PC-3 (cell line): ENCODE measurements at regions not wholly inside any gene's neighbourhood (a gene's known extent, or its start where the extent isn't known, plus 50 kb on each side); places are given as distances from the start of the nearest gene placed in this dataset.

ENCODE experiments used
- ATAC-seq: fragments of 200-7000 bp; cut with Tn5 transposase; 2 replicates; pipeline ENCODE4 v1.9.1; 2020; ENCODE audit warnings: mild to moderate bottlenecking, moderate library complexity
- BruUV-seq: library from RNA; stranded (reverse); fragments of 400-500 nt; replicated peaks from 2 replicates; lab custom pipeline; 2021; lab: Mats Ljungman, UMichigan
- CTCF ChIA-PET: fragments of 300-600 bp; sonication (Branson Sonifier 250); formaldehyde crosslinking; loops from one replicate; lab custom pipeline; 2022; ENCODE audit warnings: antibody characterized with exemption; lab: Charles Lee
- POLR2A ChIA-PET: fragments of 300-600 bp; sonication (Branson Sonifier 250); formaldehyde crosslinking; loops from one replicate; lab custom pipeline; 2022; ENCODE audit warnings: antibody characterized with exemption; ENCODE audit not compliant: unreplicated experiment; lab: Charles Lee
- DNase-seq: peaks from one replicate; pipeline ENCODE4 v3.0.0-alpha.2; 2015
- H2AFZ ChIP-seq: fragments of 300-600 bp; sonication (generic); 2 replicates; pipeline ENCODE4 v1.6.0; 2016; ENCODE audit warnings: antibody characterized with exemption, low read length
- H3F3A ChIP-seq: fragments of 300-600 bp; sonication (generic); one replicate; pipeline ENCODE4 v1.6.0; 2017; ENCODE audit warnings: antibody characterized with exemption, low read length, control low read depth, mild to moderate bottlenecking; ENCODE audit not compliant: unreplicated experiment
- H3K27ac ChIP-seq: fragments of 300-600 bp; sonication (generic); 2 replicates; pipeline ENCODE4 v1.5.1; 2016; ENCODE audit warnings: mild to moderate bottlenecking, low read length
- H3K27me3 ChIP-seq: fragments of 300-600 bp; sonication (generic); 2 replicates; pipeline ENCODE4 v1.6.1; 2016; ENCODE audit warnings: low read length, mixed read lengths
- H3K36me3 ChIP-seq: fragments of 300-600 bp; sonication (generic); 2 replicates; pipeline ENCODE4 v1.6.1; 2016; ENCODE audit warnings: low read depth, mixed run types, low read length, mixed read lengths
- H3K4me1 ChIP-seq: fragments of 300-600 bp; sonication (generic); 2 replicates; pipeline ENCODE4 v1.5.1; 2016; ENCODE audit warnings: low read length; ENCODE audit not compliant: insufficient read depth
- H3K4me2 ChIP-seq: fragments of 300-600 bp; sonication (generic); 2 replicates; pipeline ENCODE4 v1.6.0; 2016; ENCODE audit warnings: low read length
- H3K4me3 ChIP-seq: fragments of 300-600 bp; sonication (generic); 2 replicates; pipeline ENCODE4 v1.5.1; 2016; ENCODE audit warnings: mild to moderate bottlenecking, low read length, mixed read lengths
- H3K79me2 ChIP-seq: fragments of 300-600 bp; sonication (generic); 2 replicates; pipeline ENCODE4 v1.6.1; 2017; ENCODE audit warnings: low read length, mixed read lengths
- H3K9ac ChIP-seq: fragments of 300-600 bp; sonication (generic); 2 replicates; pipeline ENCODE4 v1.6.0; 2016; ENCODE audit warnings: mild to moderate bottlenecking, low read length
- H3K9me2 ChIP-seq: fragments of 300-600 bp; sonication (generic); replicated peaks from 2 replicates; pipeline ENCODE4 v1.6.1; 2016; ENCODE audit warnings: mixed run types, low read length, mixed read lengths
- H3K9me3 ChIP-seq: fragments of 300-600 bp; sonication (generic); 2 replicates; pipeline ENCODE4 v1.6.1; 2016; ENCODE audit warnings: low read length, mixed read lengths
- H4K20me1 ChIP-seq: fragments of 300-600 bp; sonication (generic); 2 replicates; pipeline ENCODE4 v1.6.1; 2016; ENCODE audit warnings: low read length, mixed read lengths
- EZH2 ChIP-seq: fragments of 300-600 bp; sonication (generic); IDR thresholded peaks from one replicate; pipeline ENCODE4 v1.6.1; 2017; ENCODE audit warnings: antibody characterized with exemption, mild to moderate bottlenecking, low read length; ENCODE audit not compliant: unreplicated experiment
- EZH2phosphoT487 ChIP-seq: fragments of 300-600 bp; sonication (generic); IDR thresholded peaks from 2 replicates; pipeline ENCODE4 v1.6.1; 2018; ENCODE audit warnings: mild to moderate bottlenecking, antibody characterized with exemption, low read length, borderline replicate concordance
- intact Hi-C: fragments of 100-400 bp; cut with micrococcal nuclease; formaldehyde crosslinking; loops from 2 replicates; pipeline ENCODE4 v1.9.0; 2023
- TF ChIP-seq, protein P1 (sequence below): fragments of 300-600 bp; sonication (generic); conservative IDR thresholded peaks from 2 replicates; pipeline ENCODE4 v1.5.1; 2017; ENCODE audit warnings: antibody characterized with exemption, low read depth, mild to moderate bottlenecking, low read length

DNA sequence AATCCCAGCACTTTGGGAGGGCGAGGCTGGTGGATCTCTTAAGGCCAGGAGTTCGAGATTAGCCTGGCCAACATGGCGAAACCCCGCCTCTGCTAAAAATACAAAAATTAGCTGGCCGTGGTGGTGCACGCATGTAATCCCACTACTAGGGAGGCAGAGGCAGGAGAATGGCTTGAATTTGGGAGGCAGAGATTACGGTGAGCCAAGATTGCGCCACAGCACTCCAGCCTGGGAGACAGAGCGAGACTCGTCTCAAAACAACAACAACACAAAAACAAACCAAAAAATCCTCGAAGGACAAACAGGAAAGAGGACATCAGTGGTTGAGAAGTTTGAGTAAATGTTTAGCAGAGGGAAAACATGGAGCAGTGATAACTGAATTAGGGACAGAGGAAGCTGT is 52.3 kb upstream of the FAM3C start:
- no peak overlapping the region for H3K4me2 ChIP-seq
- POLR2A ChIA-PET: no interaction called here
- H2AFZ ChIP-seq: no peak overlapping the region
- intact Hi-C loops: no loop called here
- no peaks in the 10 kb centered on the region for H3K79me2 ChIP-seq
- H3K27me3 ChIP-seq: no peaks in the 10 kb centered on the region
- BruUV-seq: no TSS peak
- no peaks in the 10 kb centered on the region for H4K20me1 ChIP-seq
- H3K9me3 ChIP-seq: no peaks in the 10 kb centered on the region
- 0 out of 2 replicates have a peak, but pooled peaks cover 4% of the 10 kb centered on the region for H3K4me1 ChIP-seq
- TF ChIP-seq, protein P1, sequence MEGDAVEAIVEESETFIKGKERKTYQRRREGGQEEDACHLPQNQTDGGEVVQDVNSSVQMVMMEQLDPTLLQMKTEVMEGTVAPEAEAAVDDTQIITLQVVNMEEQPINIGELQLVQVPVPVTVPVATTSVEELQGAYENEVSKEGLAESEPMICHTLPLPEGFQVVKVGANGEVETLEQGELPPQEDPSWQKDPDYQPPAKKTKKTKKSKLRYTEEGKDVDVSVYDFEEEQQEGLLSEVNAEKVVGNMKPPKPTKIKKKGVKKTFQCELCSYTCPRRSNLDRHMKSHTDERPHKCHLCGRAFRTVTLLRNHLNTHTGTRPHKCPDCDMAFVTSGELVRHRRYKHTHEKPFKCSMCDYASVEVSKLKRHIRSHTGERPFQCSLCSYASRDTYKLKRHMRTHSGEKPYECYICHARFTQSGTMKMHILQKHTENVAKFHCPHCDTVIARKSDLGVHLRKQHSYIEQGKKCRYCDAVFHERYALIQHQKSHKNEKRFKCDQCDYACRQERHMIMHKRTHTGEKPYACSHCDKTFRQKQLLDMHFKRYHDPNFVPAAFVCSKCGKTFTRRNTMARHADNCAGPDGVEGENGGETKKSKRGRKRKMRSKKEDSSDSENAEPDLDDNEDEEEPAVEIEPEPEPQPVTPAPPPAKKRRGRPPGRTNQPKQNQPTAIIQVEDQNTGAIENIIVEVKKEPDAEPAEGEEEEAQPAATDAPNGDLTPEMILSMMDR: no peak
- TF ChIP-seq EZH2phosphoT487 (no peak), EZH2 (no peak)
- H3K9me2 ChIP-seq: no peaks in the 10 kb centered on the region; the same call in 1 of the 2 replicates
- no peak for ATAC-seq
- no peak overlapping the region for H3K27ac ChIP-seq
- H3F3A ChIP-seq: no peaks in the 10 kb centered on the region
- H3K9ac ChIP-seq: no peak overlapping the region
- no peak for DNase-seq
- H3K36me3 ChIP-seq: no peaks in the 10 kb centered on the region
- CTCF ChIA-PET: no interaction called here
- no peak overlapping the region for H3K4me3 ChIP-seq

DNA sequence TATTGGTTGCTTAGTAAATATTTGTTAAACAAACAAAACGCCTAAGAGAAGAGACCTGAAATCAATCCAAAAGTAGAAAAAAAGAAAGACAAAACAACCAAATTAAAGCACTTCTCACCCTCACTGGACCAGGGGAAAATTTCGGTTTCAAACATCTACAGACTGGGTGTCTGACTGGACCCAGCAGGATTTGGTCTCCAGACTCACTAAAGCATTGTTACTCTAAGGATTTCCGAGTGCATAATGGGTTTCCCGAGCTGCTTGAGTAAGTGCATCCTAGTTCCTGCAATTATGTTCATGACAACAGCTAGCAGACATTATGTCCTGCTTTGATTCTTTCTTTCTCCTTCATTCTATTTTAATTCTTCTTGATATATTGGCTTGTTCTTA is 51.8 kb upstream of the FAM3C start:
- Histone ChIP-seq H4K20me1 (no peaks in the 10 kb centered on the region), H3K27me3 (no peaks in the 10 kb centered on the region), H3K4me3 (no peak overlapping the region), H3K79me2 (no peaks in the 10 kb centered on the region), H3K4me2 (no peak overlapping the region), H3K4me1 (peaks cover 4% of the 10 kb centered on the region; the same call in 1 of the 2 replicates), H2AFZ (no peak overlapping the region), H3K9me3 (no peaks in the 10 kb centered on the region), H3K36me3 (no peaks in the 10 kb centered on the region), H3F3A (no peaks in the 10 kb centered on the region), H3K9me2 (no peaks in the 10 kb centered on the region), H3K9ac (no peak overlapping the region), H3K27ac (no peak overlapping the region)
- POLR2A ChIA-PET: no interaction called here
- ATAC-seq (no peak), DNase-seq (no peak)
- TF ChIP-seq EZH2: no peak
- no peak for TF ChIP-seq EZH2phosphoT487
- TF ChIP-seq, protein P1: no peak
- CTCF ChIA-PET: no interaction called here
- intact Hi-C loops: no loop called here
- no TSS peak for BruUV-seq

DNA sequence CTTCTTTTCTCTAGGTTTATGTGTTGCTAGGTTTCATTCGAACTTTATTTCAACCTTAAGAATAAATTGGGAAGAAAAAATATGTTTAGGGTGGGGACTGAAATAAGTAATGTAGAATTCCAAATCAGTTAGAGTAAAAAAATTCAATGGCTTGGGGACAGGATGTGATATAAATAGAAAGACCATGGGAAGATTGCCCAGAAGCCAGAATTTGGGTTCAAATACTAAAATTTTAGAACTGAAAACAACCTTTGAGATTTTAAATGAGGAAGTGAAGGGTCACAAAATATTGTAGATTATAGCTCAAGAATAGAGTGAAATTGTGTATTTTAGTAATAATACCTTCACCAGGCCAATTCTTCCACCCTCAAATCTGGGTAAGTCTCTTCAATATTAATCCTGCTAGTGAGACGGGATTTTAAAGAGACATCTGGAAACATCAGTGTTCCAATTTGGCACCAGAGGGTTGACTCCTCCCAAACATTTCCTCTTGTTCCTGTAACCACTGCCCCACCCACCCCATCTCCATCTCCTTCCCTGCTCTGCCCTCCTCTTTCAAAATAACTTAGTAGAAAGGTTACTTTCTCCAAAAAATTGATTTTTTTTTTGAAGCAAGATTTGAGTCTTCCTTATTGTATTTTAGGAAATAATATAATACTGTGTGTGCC is 51.3 kb upstream of the FAM3C start:
- Histone ChIP-seq H3K9me3 (no peaks in the 10 kb centered on the region), H3K79me2 (no peaks in the 10 kb centered on the region), H3K4me3 (no peak overlapping the region), H3K27ac (no peak overlapping the region), H3K9ac (no peak overlapping the region), H2AFZ (no peak overlapping the region), H3K36me3 (no peaks in the 10 kb centered on the region), H3K27me3 (no peaks in the 10 kb centered on the region), H3K9me2 (no peaks in the 10 kb centered on the region), H3K4me2 (no peak overlapping the region), H4K20me1 (no peaks in the 10 kb centered on the region), H3K4me1 (peaks cover 7% of the 10 kb centered on the region; the same call in 1 of the 2 replicates), H3F3A (no peaks in the 10 kb centered on the region)
- no peak for ATAC-seq
- intact Hi-C loops: no loop called here
- CTCF ChIA-PET: no interaction called here
- DNase-seq: no peak
- BruUV-seq: no TSS peak
- TF ChIP-seq, protein P1: no peak
- no peak for TF ChIP-seq EZH2
- TF ChIP-seq EZH2phosphoT487: no peak
- POLR2A ChIA-PET: no interaction called here
